ENCODE measurements at regions not wholly inside any gene's neighbourhood (a gene's known extent, or its start where the extent isn't known, plus 50 kb on each side); places are given as distances from the start of the nearest gene placed in this dataset.

- intact Hi-C loops (cut with micrococcal nuclease): no loop called here
- Mint-ChIP-seq H3K36me3 (ENCODE audit: insufficient read depth, unreplicated experiment) (no peaks in the 10 kb centered on the region), H3K4me3 (ENCODE audit: unreplicated experiment) (no peak overlapping the region), H3K27me3 (ENCODE audit: insufficient read depth, unreplicated experiment) (no peaks in the 10 kb centered on the region), H3K9me3 (ENCODE audit: unreplicated experiment) (no peaks in the 10 kb centered on the region), H3K4me1 (ENCODE audit: insufficient read depth, unreplicated experiment) (no peaks in the 10 kb centered on the region), H3K27ac (ENCODE audit: low read depth, unreplicated experiment) (no peak overlapping the region)
- BruUV-seq (replicated peaks): no TSS peak
- DNase-seq (ENCODE audit: unreplicated experiment): no peak
- ChIA-PET POLR2A (no interaction called here), CTCF (interaction anchor here (0.8 kb wide), 1 partner anchor 157 kb away, joined by 3 read pairs; no protein-coding TSS in a partner anchor)
- TF ChIP-seq CTCF (IDR thresholded peaks at IDR 0.05; ENCODE audit: unreplicated experiment): no peak
These were observed 189.8 kb upstream of the ADAMTS5 start for GRCh38 chr21:27156666-27157065.

DNA sequence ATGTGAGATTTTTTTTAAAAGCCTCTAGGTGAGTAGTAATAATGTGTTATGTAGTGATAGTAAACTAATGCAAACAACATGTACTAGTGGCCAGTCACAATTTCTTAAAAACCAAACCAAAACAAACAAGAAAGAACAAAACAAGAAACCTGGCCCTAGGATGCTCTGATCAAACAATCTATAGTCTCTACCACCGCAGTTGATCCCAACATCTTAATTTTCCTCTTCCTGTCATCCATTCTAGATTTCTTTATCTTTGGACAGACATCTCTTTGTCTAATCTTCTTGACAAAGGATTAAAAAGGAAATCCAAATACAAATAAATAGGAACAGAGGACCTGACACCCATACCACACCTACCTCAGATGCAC is 188.2 kb upstream of the ADAMTS5 start:
- Mint-ChIP-seq H3K36me3 (ENCODE audit: insufficient read depth, unreplicated experiment) (no peaks in the 10 kb centered on the region), H3K27me3 (ENCODE audit: insufficient read depth, unreplicated experiment) (no peaks in the 10 kb centered on the region), H3K4me1 (ENCODE audit: insufficient read depth, unreplicated experiment) (no peaks in the 10 kb centered on the region), H3K9me3 (ENCODE audit: unreplicated experiment) (no peaks in the 10 kb centered on the region), H3K4me3 (ENCODE audit: unreplicated experiment) (no peak overlapping the region), H3K27ac (ENCODE audit: low read depth, unreplicated experiment) (no peak overlapping the region)
- intact Hi-C loops (cut with micrococcal nuclease): no loop called here
- ChIA-PET CTCF (interaction anchor here (1.1 kb wide), 1 partner anchor 206 kb away, joined by 3 read pairs; no protein-coding TSS in a partner anchor), POLR2A (no interaction called here)
- BruUV-seq (replicated peaks): no TSS peak
- no peak for TF ChIP-seq CTCF (IDR thresholded peaks at IDR 0.05; ENCODE audit: unreplicated experiment)
- no peak for DNase-seq (ENCODE audit: unreplicated experiment)

DNA sequence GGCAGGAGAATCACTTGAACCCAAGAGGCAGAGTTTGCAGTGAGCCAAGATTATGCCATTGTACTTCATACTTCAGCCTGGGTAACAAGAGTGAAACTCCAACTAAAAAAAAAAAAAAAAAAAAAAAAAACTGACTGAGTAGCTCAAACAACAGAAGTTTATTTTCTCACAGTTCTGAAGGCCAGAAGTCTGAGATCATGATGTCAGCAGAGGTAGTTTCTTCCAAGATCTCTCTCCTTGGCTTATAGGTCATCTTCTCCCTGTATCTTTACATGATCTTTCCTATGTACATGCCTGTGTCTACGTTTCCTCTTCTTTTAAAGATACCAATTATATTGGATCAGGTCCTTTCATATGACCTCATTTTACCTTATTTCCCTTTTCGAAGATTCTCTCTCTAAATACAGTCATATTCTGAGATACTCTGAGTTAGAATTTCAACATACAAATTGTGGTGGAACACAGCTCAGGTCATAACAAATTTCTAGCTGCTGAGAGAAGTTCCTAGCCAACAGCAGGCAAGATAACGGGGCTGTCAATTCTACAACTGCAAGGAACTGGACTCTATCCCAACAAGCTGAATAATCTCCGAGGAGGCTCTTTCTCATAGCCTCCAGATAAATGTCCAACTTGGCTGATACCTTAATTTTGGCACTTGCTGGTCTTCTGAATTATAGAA is 187.7 kb upstream of the ADAMTS5 start:
- H3K9me3 Mint-ChIP-seq (ENCODE audit: unreplicated experiment): no peaks in the 10 kb centered on the region
- no peak overlapping the region for H3K4me3 Mint-ChIP-seq (ENCODE audit: unreplicated experiment)
- intact Hi-C loops (cut with micrococcal nuclease): no loop called here
- POLR2A ChIA-PET: no interaction called here
- BruUV-seq (replicated peaks): no TSS peak
- CTCF ChIA-PET: interaction anchor here (1.1 kb wide), 1 partner anchor 207 kb away, joined by 3 read pairs; no protein-coding TSS in a partner anchor
- no peak for TF ChIP-seq CTCF (IDR thresholded peaks at IDR 0.05; ENCODE audit: unreplicated experiment)
- DNase-seq (ENCODE audit: unreplicated experiment): no peak
- H3K27me3 Mint-ChIP-seq (ENCODE audit: insufficient read depth, unreplicated experiment): no peaks in the 10 kb centered on the region
- no peaks in the 10 kb centered on the region for H3K36me3 Mint-ChIP-seq (ENCODE audit: insufficient read depth, unreplicated experiment)
- no peak overlapping the region for H3K27ac Mint-ChIP-seq (ENCODE audit: low read depth, unreplicated experiment)
- no peaks in the 10 kb centered on the region for H3K4me1 Mint-ChIP-seq (ENCODE audit: insufficient read depth, unreplicated experiment)

- no peak for TF ChIP-seq CTCF (IDR thresholded peaks at IDR 0.05; ENCODE audit: unreplicated experiment)
- ChIA-PET POLR2A (no interaction called here), CTCF (no interaction called here)
- DNase-seq (ENCODE audit: unreplicated experiment): no peak
- no peaks in the 10 kb centered on the region for H3K27me3 Mint-ChIP-seq (ENCODE audit: insufficient read depth, unreplicated experiment)
- no peak overlapping the region for H3K27ac Mint-ChIP-seq (ENCODE audit: low read depth, unreplicated experiment)
- H3K4me1 Mint-ChIP-seq (ENCODE audit: insufficient read depth, unreplicated experiment): no peaks in the 10 kb centered on the region
- intact Hi-C loops (cut with micrococcal nuclease): no loop called here
- peaks cover 3% of the 10 kb centered on the region for H3K9me3 Mint-ChIP-seq (ENCODE audit: unreplicated experiment)
- no peaks in the 10 kb centered on the region for H3K36me3 Mint-ChIP-seq (ENCODE audit: insufficient read depth, unreplicated experiment)
- no TSS peak for BruUV-seq (replicated peaks)
- no peak overlapping the region for H3K4me3 Mint-ChIP-seq (ENCODE audit: unreplicated experiment)
These were observed 186.1 kb upstream of the ADAMTS5 start for GRCh38 chr21:27152996-27153395.

Data from MCF 10A (cell line).